Stimulated activated naive CD8-positive, alpha-beta T cell treated with anti-CD3 and anti-CD28 coated beads, Interleukin-15, Interleukin-2, amounts not matched to agents 100 U/mL and 50 U/mL, for 24 hours (primary cell): ENCODE measurements at regions not wholly inside any gene's neighbourhood (a gene's known extent, or its start where the extent isn't known, plus 50 kb on each side); places are given as distances from the start of the nearest gene placed in this dataset.
A peak's percentile ranks its signal among the peaks of the same experiment; 100 is the strongest.
"Not testable (repeated sequence)": the region's sequence is repeated elsewhere in the genome, so short reads cannot be mapped to it uniquely, and the experiment has no call there.

Source experiments
- ATAC-seq: fragments of 150-1000 bp; cut with Tn5 transposase; one replicate; pipeline ENCODE4 v1.10.0; 2021
- DNase-seq: peaks from one replicate; pipeline ENCODE4 v3.0.0; 2021

GRCh38 chr15:22240403-22240802 is 160.1 kb downstream of the OR4M2 start:
- no peak for DNase-seq

GRCh38 chr15:22240986-22241385 is 160.7 kb downstream of the OR4M2 start:
- ATAC-seq (no peak), DNase-seq (no peak)

More at GRCh38 chr15:22240403-22240802, 160.1 kb downstream of the OR4M2 start:
- ATAC-seq, result no peak

GRCh38 chr15:22241451-22241850 is 161.1 kb downstream of the OR4M2 start:
- ATAC-seq (no peak), DNase-seq (no peak)

- not testable (repeated sequence) for DNase-seq, ATAC-seq
Observed at GRCh38 chr15:22242311-22242710, 162.0 kb downstream of the OR4M2 start.

GRCh38 chr15:22243440-22244130 is 163.3 kb downstream of the OR4M2 start:
- DNase-seq (no peak), ATAC-seq (no peak)

- not testable (repeated sequence) for DNase-seq, ATAC-seq
Observed at GRCh38 chr15:22249511-22249910, 169.2 kb downstream of the OR4M2 start.

- DNase-seq, ATAC-seq: not testable (repeated sequence)
Observed at GRCh38 chr15:22250501-22251290, 170.4 kb downstream of the OR4M2 start.

GRCh38 chr15:22251422-22251821 is 171.1 kb downstream of the OR4M2 start:
- DNase-seq, result no peak
- ATAC-seq, result no peak

- not testable (repeated sequence) for ATAC-seq, DNase-seq
Observed at GRCh38 chr15:22252047-22252446, 171.7 kb downstream of the OR4M2 start.

GRCh38 chr15:22252521-22252920 is 172.2 kb downstream of the OR4M2 start:
- ATAC-seq, result not testable (repeated sequence)

GRCh38 chr15:22253002-22253675 is 172.8 kb downstream of the OR4M2 start:
- not testable (repeated sequence) for ATAC-seq, DNase-seq

More at GRCh38 chr15:22252521-22252920, 172.2 kb downstream of the OR4M2 start:
- not testable (repeated sequence) for DNase-seq

GRCh38 chr15:22253676-22254408 is 173.5 kb downstream of the OR4M2 start:
- ATAC-seq (peak; percentile 64), DNase-seq (peak; percentile 23)

GRCh38 chr15:22254409-22255045 is 174.2 kb downstream of the OR4M2 start:
- not testable (repeated sequence) for DNase-seq, ATAC-seq

GRCh38 chr15:22255606-22256005 is 175.3 kb downstream of the OR4M2 start:
- ATAC-seq, DNase-seq: not testable (repeated sequence)

- ATAC-seq, DNase-seq: not testable (repeated sequence)
Observed at GRCh38 chr15:22256389-22257046, 176.2 kb downstream of the OR4M2 start.

- DNase-seq (no peak), ATAC-seq (no peak)
Observed at GRCh38 chr15:22257047-22258008, 177.0 kb downstream of the OR4M2 start.

- no peak for DNase-seq
- ATAC-seq, result no peak
Observed at GRCh38 chr15:22258009-22258397, 177.7 kb downstream of the OR4M2 start.

GRCh38 chr15:22258398-22259150 is 178.2 kb downstream of the OR4M2 start:
- no peak for ATAC-seq
- no peak for DNase-seq
